ENCODE measurements at regions not wholly inside any gene's neighbourhood (a gene's known extent, or its start where the extent isn't known, plus 50 kb on each side); places are given as distances from the start of the nearest gene placed in this dataset.

- Histone ChIP-seq H3K36me3 (no peaks in the 10 kb centered on the region), H3K27me3 (peaks cover 30% of the 10 kb centered on the region), H3K4me1 (peaks cover 4% of the 10 kb centered on the region), H3K9me3 (no peaks in the 10 kb centered on the region), H3K27ac (no peak overlapping the region), H3K4me3 (no peak overlapping the region)
- 30% methylated on average over 5 of the region's 5 CpGs for WGBS
- TF ChIP-seq EP300 (IDR thresholded peaks at IDR 0.05): no peak
- TF ChIP-seq POLR2AphosphoS5 (IDR thresholded peaks at IDR 0.05): no peak
- no peak for TF ChIP-seq POLR2A (IDR thresholded peaks at IDR 0.05)
- TF ChIP-seq CTCF (IDR thresholded peaks at IDR 0.05): no peak
- no peak for DNase-seq (ENCODE audit: low spot score in 2 of 2)
Observed at GRCh38 chr12:3931776-3932175, 58.6 kb upstream of the PARP11 start.

- no peaks in the 10 kb centered on the region for H3K36me3 ChIP-seq
- H3K4me1 ChIP-seq: peaks cover 4% of the 10 kb centered on the region
- no peak for DNase-seq (ENCODE audit: low spot score in 2 of 2)
- no peak overlapping the region for H3K27ac ChIP-seq
- no peak overlapping the region for H3K4me3 ChIP-seq
- no peaks in the 10 kb centered on the region for H3K9me3 ChIP-seq
- TF ChIP-seq POLR2AphosphoS5 (IDR thresholded peaks at IDR 0.05) (no peak), CTCF (IDR thresholded peaks at IDR 0.05) (no peak), EP300 (IDR thresholded peaks at IDR 0.05) (no peak)
- peaks cover 30% of the 10 kb centered on the region for H3K27me3 ChIP-seq
- whole genome bisulfite sequencing: 56% methylated on average over 4 of the region's 4 CpGs
Observed at GRCh38 chr12:3931206-3931605, 58.0 kb upstream of the PARP11 start.

- 78% methylated on average over 10 of the region's 10 CpGs for WGBS
- no peak overlapping the region for H3K27ac ChIP-seq
- no peak for TF ChIP-seq EP300 (IDR thresholded peaks at IDR 0.05)
- no peaks in the 10 kb centered on the region for H3K36me3 ChIP-seq
- H3K27me3 ChIP-seq: peaks cover 37% of the 10 kb centered on the region
- H3K9me3 ChIP-seq: no peaks in the 10 kb centered on the region
- H3K4me3 ChIP-seq: no peak overlapping the region
- peaks cover 4% of the 10 kb centered on the region for H3K4me1 ChIP-seq
- DNase-seq (ENCODE audit: low spot score in 2 of 2): no peak
Observed at GRCh38 chr12:3929875-3930615, 56.8 kb upstream of the PARP11 start.

- no peak for DNase-seq (ENCODE audit: low spot score in 2 of 2)
- Histone ChIP-seq H3K4me3 (no peak overlapping the region), H3K27me3 (peaks cover 48% of the 10 kb centered on the region), H3K27ac (no peak overlapping the region), H3K4me1 (peaks cover 4% of the 10 kb centered on the region), H3K9me3 (no peaks in the 10 kb centered on the region), H3K36me3 (no peaks in the 10 kb centered on the region)
- TF ChIP-seq POLR2AphosphoS5 (IDR thresholded peaks at IDR 0.05): no peak
- TF ChIP-seq POLR2A (IDR thresholded peaks at IDR 0.05): no peak
- TF ChIP-seq EP300 (IDR thresholded peaks at IDR 0.05): no peak
- TF ChIP-seq CTCF (IDR thresholded peaks at IDR 0.05): no peak
- 22% methylated on average over 6 of the region's 6 CpGs for WGBS
Observed at GRCh38 chr12:3928538-3929184, 55.5 kb upstream of the PARP11 start.

- Histone ChIP-seq H3K36me3 (no peaks in the 10 kb centered on the region), H3K4me3 (no peak overlapping the region), H3K4me1 (no peaks in the 10 kb centered on the region), H3K27ac (no peak overlapping the region), H3K9me3 (no peaks in the 10 kb centered on the region), H3K27me3 (peaks cover 43% of the 10 kb centered on the region)
- WGBS: 100% methylated on average over 2 of the region's 3 CpGs
- no peak for DNase-seq (ENCODE audit: low spot score in 2 of 2)
- no peak for TF ChIP-seq POLR2A (IDR thresholded peaks at IDR 0.05)
- no peak for TF ChIP-seq EP300 (IDR thresholded peaks at IDR 0.05)
- TF ChIP-seq POLR2AphosphoS5 (IDR thresholded peaks at IDR 0.05): no peak
- TF ChIP-seq CTCF (IDR thresholded peaks at IDR 0.05): no peak
Observed at GRCh38 chr12:3925621-3926020, 52.4 kb upstream of the PARP11 start.

Data from suprapubic skin (tissue), 4 donors.